GM08714 (cell line): ENCODE measurements at regions not wholly inside any gene's neighbourhood (a gene's known extent, or its start where the extent isn't known, plus 50 kb on each side); places are given as distances from the start of the nearest gene placed in this dataset.
"Not testable (repeated sequence)": the region's sequence is repeated elsewhere in the genome, so short reads cannot be mapped to it uniquely, and the experiment has no call there.

Experiments used
- H3K4me3 ChIP-seq: fragments of 200-500 bp; sonication (Bioruptor generic); 2 replicates; pipeline ENCODE4 v1.5.1; 2014; ENCODE audit warnings: mild to moderate bottlenecking, low read length, inconsistent platforms
- ZNF274 ChIP-seq: IDR thresholded peaks from 2 replicates; pipeline ENCODE4 v1.6.1; 2012; ENCODE audit warnings: mild to moderate bottlenecking, low read depth, low read length

GRCh38 chr2:56803596-56803995 lies 619.8 kb downstream of the CCDC85A start:
- no peak overlapping the region for H3K4me3 ChIP-seq
- TF ChIP-seq ZNF274 = no peak

- H3K4me3 ChIP-seq = no peak overlapping the region
- no peak for TF ChIP-seq ZNF274
Observed at GRCh38 chr2:56806924-56807323, 623.1 kb downstream of the CCDC85A start.

- H3K4me3 ChIP-seq = no peak overlapping the region
- no peak for TF ChIP-seq ZNF274
Observed at GRCh38 chr2:56807861-56808260, 624.1 kb downstream of the CCDC85A start.

- no peak for TF ChIP-seq ZNF274
- H3K4me3 ChIP-seq = no peak overlapping the region
Observed at GRCh38 chr2:56811401-56811800, 627.6 kb downstream of the CCDC85A start.

- TF ChIP-seq ZNF274 = no peak
- H3K4me3 ChIP-seq = no peak overlapping the region
Observed at GRCh38 chr2:56812432-56812831, 628.6 kb downstream of the CCDC85A start.

GRCh38 chr2:56813490-56813889 lies 629.7 kb downstream of the CCDC85A start:
- TF ChIP-seq ZNF274 = no peak
- H3K4me3 ChIP-seq = no peak overlapping the region

GRCh38 chr2:56816666-56817065 lies 632.9 kb downstream of the CCDC85A start:
- no peak overlapping the region for H3K4me3 ChIP-seq
- no peak for TF ChIP-seq ZNF274

- TF ChIP-seq ZNF274 = no peak
- no peak overlapping the region for H3K4me3 ChIP-seq
Observed at GRCh38 chr2:56831780-56832179, 648.0 kb downstream of the CCDC85A start.

GRCh38 chr2:56834686-56835085 lies 650.9 kb downstream of the CCDC85A start:
- TF ChIP-seq ZNF274 = no peak

GRCh38 chr2:56840009-56840408 lies 656.2 kb downstream of the CCDC85A start:
- not testable (repeated sequence) for H3K4me3 ChIP-seq

More at GRCh38 chr2:56834686-56835085, 650.9 kb downstream of the CCDC85A start:
- H3K4me3 ChIP-seq = no peak overlapping the region

GRCh38 chr2:56860991-56861390 lies 677.2 kb downstream of the CCDC85A start:
- TF ChIP-seq ZNF274 = no peak
- H3K4me3 ChIP-seq = no peak overlapping the region

GRCh38 chr2:56871644-56872043 lies 687.9 kb downstream of the CCDC85A start:
- H3K4me3 ChIP-seq = no peak overlapping the region
- no peak for TF ChIP-seq ZNF274

- TF ChIP-seq ZNF274 = no peak
- H3K4me3 ChIP-seq = no peak overlapping the region
Observed at GRCh38 chr2:56874717-56875116, 690.9 kb downstream of the CCDC85A start.

GRCh38 chr2:56889738-56890137 lies 705.9 kb downstream of the CCDC85A start:
- no peak overlapping the region for H3K4me3 ChIP-seq
- TF ChIP-seq ZNF274 = no peak

GRCh38 chr2:56892382-56892781 lies 708.6 kb downstream of the CCDC85A start:
- TF ChIP-seq ZNF274 = no peak
- no peak overlapping the region for H3K4me3 ChIP-seq

GRCh38 chr2:56898986-56899385 lies 715.2 kb downstream of the CCDC85A start:
- no peak for TF ChIP-seq ZNF274
- no peak overlapping the region for H3K4me3 ChIP-seq
